ENCODE measurements at regions not wholly inside any gene's neighbourhood (a gene's known extent, or its start where the extent isn't known, plus 50 kb on each side); places are given as distances from the start of the nearest gene placed in this dataset.

DNA sequence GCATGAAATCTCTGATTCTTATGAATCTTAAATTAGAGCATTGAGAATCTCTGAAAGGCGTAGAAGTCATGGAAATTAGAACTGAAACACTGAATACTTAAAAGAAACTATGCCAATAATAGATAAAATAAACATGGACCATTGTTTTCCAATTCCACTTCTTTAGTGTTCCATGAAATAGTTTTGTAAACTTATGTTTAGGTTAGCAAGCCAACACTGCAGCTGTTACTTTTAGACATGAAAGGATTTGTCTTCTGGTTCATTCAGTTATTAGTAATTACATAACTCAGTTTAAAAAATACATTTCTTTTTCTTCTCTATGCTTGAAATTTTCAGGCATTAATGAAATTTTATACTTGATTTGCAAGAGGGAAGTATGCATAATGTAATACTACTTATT lies 733.4 kb upstream of the NUDT12 start:
- TF ChIP-seq LEF1 (IDR thresholded peaks at IDR 0.05; ENCODE audit: borderline replicate concordance) (no peak), TARDBP (IDR thresholded peaks at IDR 0.05) (no peak)

All from HEK293T (cell line).